ENCODE measurements at regions not wholly inside any gene's neighbourhood (a gene's known extent, or its start where the extent isn't known, plus 50 kb on each side); places are given as distances from the start of the nearest gene placed in this dataset.

- intact Hi-C loops (cut with DNase I) = no loop called here
- Histone ChIP-seq H3K36me3 (ENCODE audit: insufficient read depth in 1 of 2, low read depth in 1 of 2) (peaks cover 0 to 66% of the 10 kb centered on the region in 2 donors), H3K27ac (no peak overlapping the region), H3K9me3 (no peaks in the 10 kb centered on the region), H3K4me1 (no peaks in the 10 kb centered on the region), H3K27me3 (ENCODE audit: insufficient read depth in 3 of 3, low read length in 2 of 3) (no peaks in the 10 kb centered on the region), H3K4me3 (no peak overlapping the region)
- ATAC-seq (no peak), DNase-seq (no peak)
- TF ChIP-seq, protein P1, sequence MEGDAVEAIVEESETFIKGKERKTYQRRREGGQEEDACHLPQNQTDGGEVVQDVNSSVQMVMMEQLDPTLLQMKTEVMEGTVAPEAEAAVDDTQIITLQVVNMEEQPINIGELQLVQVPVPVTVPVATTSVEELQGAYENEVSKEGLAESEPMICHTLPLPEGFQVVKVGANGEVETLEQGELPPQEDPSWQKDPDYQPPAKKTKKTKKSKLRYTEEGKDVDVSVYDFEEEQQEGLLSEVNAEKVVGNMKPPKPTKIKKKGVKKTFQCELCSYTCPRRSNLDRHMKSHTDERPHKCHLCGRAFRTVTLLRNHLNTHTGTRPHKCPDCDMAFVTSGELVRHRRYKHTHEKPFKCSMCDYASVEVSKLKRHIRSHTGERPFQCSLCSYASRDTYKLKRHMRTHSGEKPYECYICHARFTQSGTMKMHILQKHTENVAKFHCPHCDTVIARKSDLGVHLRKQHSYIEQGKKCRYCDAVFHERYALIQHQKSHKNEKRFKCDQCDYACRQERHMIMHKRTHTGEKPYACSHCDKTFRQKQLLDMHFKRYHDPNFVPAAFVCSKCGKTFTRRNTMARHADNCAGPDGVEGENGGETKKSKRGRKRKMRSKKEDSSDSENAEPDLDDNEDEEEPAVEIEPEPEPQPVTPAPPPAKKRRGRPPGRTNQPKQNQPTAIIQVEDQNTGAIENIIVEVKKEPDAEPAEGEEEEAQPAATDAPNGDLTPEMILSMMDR (IDR thresholded peaks at IDR 0.05) = no peak
- WGBS, 3 donors = 91 to 95% (median 92%) methylated on average over 1 of the region's 1 CpG
These were observed 50.8 kb downstream of the RBM27 start for GRCh38 chr5:146254223-146254622.

DNA sequence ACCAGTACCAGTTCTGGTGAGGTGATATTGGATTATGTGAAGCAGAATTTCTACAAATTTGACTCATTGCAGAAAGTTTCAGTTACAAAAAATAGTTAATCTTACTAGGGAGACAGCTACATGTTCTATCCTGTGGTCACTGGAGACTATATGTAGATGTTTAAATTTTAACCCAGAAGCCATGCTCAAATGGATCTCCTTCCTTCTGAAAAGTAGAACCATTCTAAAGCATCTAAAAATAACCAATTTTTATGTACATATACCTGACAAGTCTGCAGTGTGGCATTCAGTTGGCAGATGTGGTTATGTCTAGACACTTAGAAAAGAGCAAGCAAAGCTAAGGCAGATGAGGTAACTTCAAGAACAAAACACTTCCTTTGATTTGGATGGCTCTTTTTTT, 65.5 kb upstream of the POU4F3 start:
- H3K36me3 ChIP-seq (ENCODE audit: insufficient read depth in 1 of 2, low read depth in 1 of 2) = peaks cover 8 to 98% of the 10 kb centered on the region in 2 donors
- intact Hi-C loops (cut with DNase I) = loop anchor here in 1 of 2 donors (10.0 kb wide), 2 partner anchors 128 to 212 kb away; no protein-coding TSS in a partner anchor
- H3K4me1 ChIP-seq = no peaks in the 10 kb centered on the region
- no peak overlapping the region for H3K4me3 ChIP-seq
- H3K27ac ChIP-seq = no peak overlapping the region
- H3K27me3 ChIP-seq (ENCODE audit: insufficient read depth in 3 of 3, low read length in 2 of 3) = no peaks in the 10 kb centered on the region
- TF ChIP-seq, protein P1 (IDR thresholded peaks at IDR 0.05) = no peak
- no peak for ATAC-seq
- DNase-seq = no peak
- no peaks in the 10 kb centered on the region for H3K9me3 ChIP-seq

DNA sequence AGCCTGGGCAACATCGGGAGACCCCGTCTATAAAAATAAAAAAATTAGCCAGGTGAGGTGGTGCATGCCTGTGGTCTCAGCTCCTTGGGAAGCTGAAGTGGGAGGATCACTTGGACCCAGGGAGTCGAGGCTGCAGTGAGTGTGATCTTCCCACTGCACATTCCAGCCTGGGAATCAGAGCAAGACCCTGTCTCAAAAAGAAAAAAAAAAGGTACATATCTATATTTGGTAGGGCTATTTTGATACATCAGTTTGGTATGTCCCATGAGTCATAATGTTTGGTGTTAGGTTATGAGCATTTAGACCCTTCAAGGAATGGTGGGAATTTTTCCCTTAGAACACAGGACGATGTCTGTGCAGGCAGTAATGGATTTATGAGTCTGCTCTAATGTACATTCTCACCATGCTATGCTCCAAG, 55.3 kb upstream of the POU4F3 start:
- ATAC-seq = peak; percentile 75 to 88 (median 83)
- Histone ChIP-seq H3K4me1 (peaks cover 10% of the 10 kb centered on the region), H3K4me3 (no peak overlapping the region), H3K9me3 (no peaks in the 10 kb centered on the region), H3K27me3 (ENCODE audit: insufficient read depth in 3 of 3, low read length in 2 of 3) (no peaks in the 10 kb centered on the region), H3K36me3 (ENCODE audit: insufficient read depth in 1 of 2, low read depth in 1 of 2) (peaks cover 0 to 67% of the 10 kb centered on the region in 2 donors), H3K27ac (peak overlapping the region; percentile 50)
- WGBS, 3 donors = 38 to 56% (median 53%) methylated on average over 4 of the region's 4 CpGs
- TF ChIP-seq, protein P1 (IDR thresholded peaks at IDR 0.05) = no peak
- intact Hi-C loops (cut with DNase I) = no loop called here
- DNase-seq = no peak

DNA sequence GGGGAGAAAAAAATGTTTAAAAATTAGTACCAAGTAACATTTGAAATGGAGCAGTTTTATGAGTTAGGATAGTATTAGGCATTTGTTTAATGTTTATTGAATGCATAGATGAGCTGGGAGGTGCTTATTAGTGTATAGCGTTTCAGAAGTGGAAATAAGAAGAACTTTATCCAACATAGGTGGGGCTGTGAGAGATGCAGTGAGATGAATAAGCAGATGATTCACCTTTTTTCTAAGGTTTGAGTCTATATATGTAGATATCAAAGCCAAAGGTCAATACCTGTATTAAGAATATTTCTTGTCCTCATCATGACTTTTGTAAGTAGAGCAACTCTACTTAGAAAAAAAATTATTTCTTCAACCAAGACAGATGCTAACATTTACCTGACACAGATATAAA, 54.6 kb upstream of the POU4F3 start:
- Histone ChIP-seq H3K9me3 (no peaks in the 10 kb centered on the region), H3K36me3 (ENCODE audit: insufficient read depth in 1 of 2, low read depth in 1 of 2) (peaks cover 0 to 61% of the 10 kb centered on the region in 2 donors), H3K27me3 (ENCODE audit: insufficient read depth in 3 of 3, low read length in 2 of 3) (no peaks in the 10 kb centered on the region), H3K27ac (no peak overlapping the region), H3K4me3 (no peak overlapping the region), H3K4me1 (peaks cover 10% of the 10 kb centered on the region)
- DNase-seq (no peak), ATAC-seq (no peak)
- WGBS, 3 donors = 88 to 98% (median 98%) methylated on average over 1 of the region's 1 CpG
- intact Hi-C loops (cut with DNase I) = no loop called here
- TF ChIP-seq, protein P1 (IDR thresholded peaks at IDR 0.05) = no peak
